Endothelial cell of umbilical vein (primary cell): ENCODE measurements at regions not wholly inside any gene's neighbourhood (a gene's known extent, or its start where the extent isn't known, plus 50 kb on each side); places are given as distances from the start of the nearest gene placed in this dataset.

Source experiments
- BruUV-seq: library from RNA; stranded (reverse); fragments of 400-500 nt; replicated peaks from 2 replicates; lab custom pipeline; 2021; lab: Mats Ljungman, UMichigan
- CTCF ChIA-PET: fragments of 300-600, 350-600 bp; sonication (Branson Sonifier 250); formaldehyde crosslinking; loops from one replicate; lab custom pipeline; 2021; ENCODE audit warnings: antibody characterized with exemption, inconsistent platforms; lab: Charles Lee
- POLR2A ChIA-PET: fragments of 300-600, 350-600 bp; sonication (Branson Sonifier 250); formaldehyde crosslinking; loops from one replicate; lab custom pipeline; 2021; ENCODE audit warnings: antibody characterized with exemption, inconsistent platforms; lab: Charles Lee
- DNase-seq: peaks from one replicate; pipeline ENCODE4 v3.0.0-alpha.2; 2011; ENCODE audit warnings: low read depth, low spot score
- FAIRE-seq: peaks from 2 replicates; lab custom pipeline; 2011; peaks lifted over from hg19 to GRCh38; lab: Jason Lieb, UNC
- H2AFZ ChIP-seq: 2 replicates; pipeline ENCODE4 v1.6.0; 2012; ENCODE audit warnings: low read depth, low read length, control low read depth, inconsistent platforms
- H3K27ac ChIP-seq: 2 replicates; pipeline ENCODE4 v1.5.1; 2011; ENCODE audit warnings: low read depth, mild to moderate bottlenecking, control low read depth, low read length, moderate library complexity; ENCODE audit not compliant: insufficient read depth
- H3K27me3 ChIP-seq, 2 experiments: 2 replicates each; pipeline versions ENCODE4 v1.6.0 to v1.6.1; 2011; ENCODE audit warnings: low read length in 2 of 2, mixed read lengths in 1 of 2; ENCODE audit not compliant: control insufficient read depth in 2 of 2, insufficient read depth in 2 of 2
- H3K36me3 ChIP-seq, 2 experiments: 2 replicates in 1 of 2; 3 replicates in 1 of 2; pipeline ENCODE4 v1.5.1; 2011; ENCODE audit warnings: low read length in 2 of 2, mild to moderate bottlenecking in 1 of 2, moderate library complexity in 1 of 2; ENCODE audit not compliant: control insufficient read depth in 2 of 2, insufficient read depth in 2 of 2; ENCODE audit errors: extremely low read depth in 1 of 2
- H3K4me1 ChIP-seq: 3 replicates; pipeline ENCODE4 v1.5.1; 2011; ENCODE audit warnings: mild to moderate bottlenecking, low read length; ENCODE audit not compliant: control insufficient read depth, insufficient read depth; ENCODE audit errors: extremely low read depth
- H3K4me2 ChIP-seq: 2 replicates; pipeline ENCODE4 v1.6.1; 2011; ENCODE audit warnings: low read length, control low read depth, mixed read lengths; ENCODE audit not compliant: insufficient read depth
- H3K4me3 ChIP-seq, 3 experiments: fragments of 200-600 bp in 1 of 3; sonication (generic), shearing (Covaris generic) in 1 of 3; replicated peaks in 1 of 3; 2 replicates each; pipeline ENCODE4 v1.5.1; 2011 to 2016; ENCODE audit warnings: control low read depth in 3 of 3, low read length in 3 of 3, mild to moderate bottlenecking in 2 of 3, inconsistent platforms in 1 of 3, low read depth in 1 of 3, moderate library complexity in 1 of 3; ENCODE audit not compliant: insufficient read depth in 1 of 3
- H3K79me2 ChIP-seq: 2 replicates; pipeline ENCODE4 v1.6.0; 2012; ENCODE audit warnings: low read length, inconsistent platforms; ENCODE audit not compliant: control insufficient read depth, insufficient read depth
- H3K9ac ChIP-seq: replicated peaks from 2 replicates; pipeline ENCODE3; 2011; ENCODE audit warnings: low read length, control low read depth; ENCODE audit not compliant: insufficient read depth; ENCODE audit errors: extremely low read depth
- H3K9me1 ChIP-seq: replicated peaks from 3 replicates; pipeline ENCODE4 v1.6.0; 2011; ENCODE audit warnings: mild to moderate bottlenecking, low read length; ENCODE audit not compliant: control insufficient read depth, insufficient read depth; ENCODE audit errors: extremely low read depth
- H3K9me3 ChIP-seq: replicated peaks from 2 replicates; pipeline ENCODE4 v1.5.1; 2012; ENCODE audit warnings: low read length, inconsistent platforms; ENCODE audit not compliant: control insufficient read depth, insufficient read depth
- H4K20me1 ChIP-seq: replicated peaks from 2 replicates; pipeline ENCODE3; 2011; ENCODE audit warnings: mild to moderate bottlenecking, low read length; ENCODE audit not compliant: control insufficient read depth, insufficient read depth; ENCODE audit errors: extremely low read depth
- CTCF ChIP-seq, 2 donors: IDR thresholded peaks; 1 replicate in 1 of 2; 2 replicates in 1 of 2; pipeline ENCODE4 v1.5.1; 2011; ENCODE audit warnings: low read length in 2 of 2, mild to moderate bottlenecking in 2 of 2, moderate library complexity in 2 of 2, control low read depth in 1 of 2, inconsistent platforms in 1 of 2, low read depth in 1 of 2; ENCODE audit not compliant: insufficient read depth in 1 of 2; ENCODE audit errors: extremely low read depth in 1 of 2
- EZH2 ChIP-seq: IDR thresholded peaks from 2 replicates; pipeline ENCODE4 v1.6.1; 2012; ENCODE audit warnings: borderline replicate concordance, low read depth, mild to moderate bottlenecking, moderate library complexity, low read length, inconsistent platforms; ENCODE audit not compliant: severe bottlenecking
- FOS ChIP-seq: IDR thresholded peaks from 2 replicates; pipeline ENCODE4 v1.6.1; 2011; ENCODE audit warnings: mild to moderate bottlenecking, low read length, moderate library complexity, borderline replicate concordance; ENCODE audit not compliant: insufficient read depth
- GATA2 ChIP-seq: IDR thresholded peaks from 2 replicates; pipeline ENCODE4 v1.7.0; 2011; ENCODE audit warnings: low read depth, mild to moderate bottlenecking, moderate library complexity, mixed read lengths, low read length; ENCODE audit not compliant: insufficient read length, insufficient read depth
- JUN ChIP-seq: IDR thresholded peaks from 2 replicates; pipeline ENCODE4 v1.6.1; 2011; ENCODE audit warnings: borderline replicate concordance, low read depth; ENCODE audit not compliant: insufficient read length, insufficient read depth
- MAX ChIP-seq: IDR thresholded peaks from 2 replicates; pipeline ENCODE4 v1.6.1; 2011; ENCODE audit not compliant: insufficient read depth, insufficient read length
- MYC ChIP-seq: IDR thresholded peaks from one replicate; pipeline ENCODE4 v1.6.1; 2011; ENCODE audit warnings: mild to moderate bottlenecking, low read depth, low read length
- POLR2A ChIP-seq: IDR thresholded peaks from 2 replicates; pipeline ENCODE4 v1.6.1; 2012; ENCODE audit warnings: low read depth, mild to moderate bottlenecking, control low read depth, low read length
- POLR2AphosphoS5 ChIP-seq: IDR thresholded peaks from 2 replicates; pipeline ENCODE4 v1.6.1; 2012; ENCODE audit warnings: low read depth, mild to moderate bottlenecking, control low read depth, low read length, moderate library complexity; ENCODE audit not compliant: insufficient read depth
- dilution Hi-C: fragments of 300-500 bp; cut with MboI; formaldehyde crosslinking; loops from one replicate; pipeline ENCODE4 v1.15.0; 2019; ENCODE audit warnings: low sequenced_read_pairs; ENCODE audit not compliant: extremely low pct_ligation_motif_present
- intact Hi-C: fragments of 100-400 bp; cut with micrococcal nuclease; formaldehyde crosslinking; loops from one replicate; pipeline ENCODE4 v1.10.0; 2022

GRCh38 chr7:52512656-52513055 is 522.8 kb upstream of the POM121L12 start:
- no peaks in the 10 kb centered on the region for H3K9me1 ChIP-seq
- H3K27me3 ChIP-seq, result no peaks in the 10 kb centered on the region
- H3K4me2 ChIP-seq, result no peak overlapping the region
- no peak overlapping the region for H2AFZ ChIP-seq
- ChIA-PET POLR2A (no interaction called here), CTCF (no interaction called here)
- no peak overlapping the region for H3K4me3 ChIP-seq
- no peak overlapping the region for H3K27ac ChIP-seq
- BruUV-seq, result no TSS peak
- no peaks in the 10 kb centered on the region for H3K79me2 ChIP-seq
- FAIRE-seq (no peak), DNase-seq (no peak)
- H3K9ac ChIP-seq, result no peak overlapping the region
- intact Hi-C loops, result no loop called here
- H3K4me1 ChIP-seq, result no peaks in the 10 kb centered on the region
- no peaks in the 10 kb centered on the region for H3K9me3 ChIP-seq
- no peaks in the 10 kb centered on the region for H4K20me1 ChIP-seq
- dilution Hi-C loops, result no loop called here
- TF ChIP-seq CTCF (IDR thresholded peaks at IDR 0.05; ENCODE audit: extremely low read depth in 1 of 2, insufficient read depth in 1 of 2, low read depth in 1 of 2, low read length in 2 of 2) (no peak), JUN (no peak), GATA2 (no peak), EZH2 (no peak), FOS (no peak), MYC (no peak), POLR2AphosphoS5 (no peak), MAX (no peak), POLR2A (no peak)
- H3K36me3 ChIP-seq, result no peaks in the 10 kb centered on the region
